ENCODE measurements at regions not wholly inside any gene's neighbourhood (a gene's known extent, or its start where the extent isn't known, plus 50 kb on each side); places are given as distances from the start of the nearest gene placed in this dataset.

DNA sequence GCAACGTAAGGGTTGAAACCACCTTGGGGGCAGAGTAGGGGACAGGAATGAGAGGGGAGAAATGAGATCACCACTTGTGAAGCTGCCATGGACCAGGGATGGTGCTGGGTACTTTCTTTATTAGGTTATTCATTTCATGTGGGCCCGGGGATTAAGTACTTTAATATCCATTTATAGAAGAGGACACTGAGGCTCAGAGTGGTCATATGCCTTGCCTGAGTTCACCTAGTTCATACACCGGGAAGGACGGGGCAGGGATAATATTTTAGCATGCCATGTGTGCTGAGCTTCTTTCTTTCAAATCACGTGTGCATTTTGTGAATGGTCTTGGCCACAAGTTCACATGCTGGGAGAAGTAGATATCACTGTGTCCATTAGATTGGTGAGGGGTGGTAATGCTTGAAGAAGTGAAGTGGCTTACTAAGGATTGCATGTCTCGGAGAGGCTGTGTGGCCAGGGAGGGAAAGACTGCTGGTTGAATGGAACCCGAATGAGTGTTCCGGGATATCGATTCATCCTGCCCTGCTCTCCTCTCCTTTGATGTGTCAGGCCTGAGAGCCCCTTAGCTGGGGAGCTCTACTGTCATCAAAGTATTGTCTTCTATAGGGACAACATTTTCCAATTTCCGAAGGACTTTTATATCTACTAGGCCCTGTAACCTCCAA is 187.1 kb downstream of the MYCN start:
- TF ChIP-seq, protein P1, sequence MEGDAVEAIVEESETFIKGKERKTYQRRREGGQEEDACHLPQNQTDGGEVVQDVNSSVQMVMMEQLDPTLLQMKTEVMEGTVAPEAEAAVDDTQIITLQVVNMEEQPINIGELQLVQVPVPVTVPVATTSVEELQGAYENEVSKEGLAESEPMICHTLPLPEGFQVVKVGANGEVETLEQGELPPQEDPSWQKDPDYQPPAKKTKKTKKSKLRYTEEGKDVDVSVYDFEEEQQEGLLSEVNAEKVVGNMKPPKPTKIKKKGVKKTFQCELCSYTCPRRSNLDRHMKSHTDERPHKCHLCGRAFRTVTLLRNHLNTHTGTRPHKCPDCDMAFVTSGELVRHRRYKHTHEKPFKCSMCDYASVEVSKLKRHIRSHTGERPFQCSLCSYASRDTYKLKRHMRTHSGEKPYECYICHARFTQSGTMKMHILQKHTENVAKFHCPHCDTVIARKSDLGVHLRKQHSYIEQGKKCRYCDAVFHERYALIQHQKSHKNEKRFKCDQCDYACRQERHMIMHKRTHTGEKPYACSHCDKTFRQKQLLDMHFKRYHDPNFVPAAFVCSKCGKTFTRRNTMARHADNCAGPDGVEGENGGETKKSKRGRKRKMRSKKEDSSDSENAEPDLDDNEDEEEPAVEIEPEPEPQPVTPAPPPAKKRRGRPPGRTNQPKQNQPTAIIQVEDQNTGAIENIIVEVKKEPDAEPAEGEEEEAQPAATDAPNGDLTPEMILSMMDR (IDR thresholded peaks at IDR 0.05), result no peak
- no peak for TF ChIP-seq POLR2A (IDR thresholded peaks at IDR 0.05)
